Chondrocyte (in vitro differentiated cells): ENCODE measurements at regions not wholly inside any gene's neighbourhood (a gene's known extent, or its start where the extent isn't known, plus 50 kb on each side); places are given as distances from the start of the nearest gene placed in this dataset.

Source experiments
- DNase-seq: peaks from one replicate; pipeline ENCODE4 v3.0.0; 2021; ENCODE audit warnings: mixed read lengths, low spot score
- H3K27ac Mint-ChIP-seq: one replicate; pipeline ENCODE4 v1.8.0; 2021; ENCODE audit warnings: mild to moderate bottlenecking, moderate library complexity, mixed read lengths; ENCODE audit not compliant: unreplicated experiment
- H3K27me3 Mint-ChIP-seq: 2 replicates; pipeline ENCODE4 v1.8.0; 2021; ENCODE audit warnings: low read depth, mixed read lengths
- H3K36me3 Mint-ChIP-seq: 2 replicates; pipeline ENCODE4 v1.8.0; 2021; ENCODE audit warnings: low read depth, mixed read lengths
- H3K4me1 Mint-ChIP-seq: 2 replicates; pipeline ENCODE4 v1.8.0; 2021; ENCODE audit warnings: low read depth, mild to moderate bottlenecking, mixed read lengths
- H3K4me3 Mint-ChIP-seq: one replicate; pipeline ENCODE4 v1.8.0; 2021; ENCODE audit warnings: mild to moderate bottlenecking, moderate library complexity, mixed read lengths; ENCODE audit not compliant: unreplicated experiment
- H3K9me3 Mint-ChIP-seq: 2 replicates; pipeline ENCODE4 v1.8.0; 2021; ENCODE audit warnings: low read depth, mixed read lengths
- TF ChIP-seq, protein P1 (sequence below): fragments of 200-600 bp; sonication (generic); IDR thresholded peaks from 2 replicates; pipeline ENCODE4 v1.5.0; 2021; ENCODE audit warnings: antibody characterized with exemption, mild to moderate bottlenecking, moderate library complexity

DNA sequence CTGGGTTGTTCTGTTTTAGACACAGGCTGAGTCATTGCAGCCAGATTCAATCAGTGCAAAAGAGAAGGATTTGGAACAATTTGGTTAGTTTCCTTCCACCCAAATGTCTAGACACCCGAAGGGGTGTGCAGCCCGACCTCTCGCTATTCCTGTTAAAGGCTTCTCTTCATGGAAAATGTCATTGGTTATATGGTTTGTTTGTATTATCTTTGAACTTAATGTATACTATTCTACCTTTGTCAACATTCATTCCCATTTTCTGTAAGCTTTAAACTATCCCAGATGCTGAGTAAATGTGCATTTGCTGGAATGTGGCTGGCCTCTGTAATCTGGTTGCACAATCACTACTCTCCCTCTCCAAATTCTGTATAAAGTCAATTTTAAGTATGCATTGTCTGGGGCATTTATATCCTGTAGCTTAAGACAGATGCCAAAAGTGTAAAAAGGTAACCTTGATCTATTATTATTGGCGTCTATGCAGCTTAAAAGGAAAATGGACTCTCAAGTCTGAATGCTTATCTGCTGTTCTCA, 80.4 kb upstream of the RND3 start:
- Mint-ChIP-seq H3K27me3 (no peaks in the 10 kb centered on the region), H3K4me3 (no peak overlapping the region), H3K4me1 (peaks cover 29% of the 10 kb centered on the region), H3K9me3 (no peaks in the 10 kb centered on the region), H3K27ac (no peak overlapping the region), H3K36me3 (no peaks in the 10 kb centered on the region)
- DNase-seq: no peak
- TF ChIP-seq, protein P1, sequence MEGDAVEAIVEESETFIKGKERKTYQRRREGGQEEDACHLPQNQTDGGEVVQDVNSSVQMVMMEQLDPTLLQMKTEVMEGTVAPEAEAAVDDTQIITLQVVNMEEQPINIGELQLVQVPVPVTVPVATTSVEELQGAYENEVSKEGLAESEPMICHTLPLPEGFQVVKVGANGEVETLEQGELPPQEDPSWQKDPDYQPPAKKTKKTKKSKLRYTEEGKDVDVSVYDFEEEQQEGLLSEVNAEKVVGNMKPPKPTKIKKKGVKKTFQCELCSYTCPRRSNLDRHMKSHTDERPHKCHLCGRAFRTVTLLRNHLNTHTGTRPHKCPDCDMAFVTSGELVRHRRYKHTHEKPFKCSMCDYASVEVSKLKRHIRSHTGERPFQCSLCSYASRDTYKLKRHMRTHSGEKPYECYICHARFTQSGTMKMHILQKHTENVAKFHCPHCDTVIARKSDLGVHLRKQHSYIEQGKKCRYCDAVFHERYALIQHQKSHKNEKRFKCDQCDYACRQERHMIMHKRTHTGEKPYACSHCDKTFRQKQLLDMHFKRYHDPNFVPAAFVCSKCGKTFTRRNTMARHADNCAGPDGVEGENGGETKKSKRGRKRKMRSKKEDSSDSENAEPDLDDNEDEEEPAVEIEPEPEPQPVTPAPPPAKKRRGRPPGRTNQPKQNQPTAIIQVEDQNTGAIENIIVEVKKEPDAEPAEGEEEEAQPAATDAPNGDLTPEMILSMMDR: no peak

DNA sequence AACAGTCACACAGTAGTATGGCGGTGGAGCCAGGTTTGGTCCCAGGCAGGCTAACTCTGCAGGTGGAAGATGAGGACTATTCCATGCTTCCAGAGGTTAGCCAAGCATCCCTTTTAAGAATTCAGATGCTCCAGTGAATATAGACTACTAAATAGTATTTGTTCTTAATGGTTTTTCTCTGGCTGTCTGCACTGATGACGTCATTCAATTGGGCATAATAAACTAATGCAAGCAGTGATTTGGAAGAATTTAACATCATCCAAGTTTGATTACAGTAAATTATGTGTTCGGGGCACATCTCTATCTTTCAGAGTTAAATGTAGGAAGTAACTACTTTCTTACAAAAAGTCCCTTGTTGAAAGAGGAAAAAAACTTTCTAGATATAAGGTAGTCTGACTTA, 78.8 kb upstream of the RND3 start:
- no peak for DNase-seq
- TF ChIP-seq, protein P1: no peak
- Mint-ChIP-seq H3K9me3 (no peaks in the 10 kb centered on the region), H3K4me1 (peaks cover 27% of the 10 kb centered on the region), H3K36me3 (no peaks in the 10 kb centered on the region), H3K27me3 (no peaks in the 10 kb centered on the region), H3K27ac (no peak overlapping the region), H3K4me3 (no peak overlapping the region)

DNA sequence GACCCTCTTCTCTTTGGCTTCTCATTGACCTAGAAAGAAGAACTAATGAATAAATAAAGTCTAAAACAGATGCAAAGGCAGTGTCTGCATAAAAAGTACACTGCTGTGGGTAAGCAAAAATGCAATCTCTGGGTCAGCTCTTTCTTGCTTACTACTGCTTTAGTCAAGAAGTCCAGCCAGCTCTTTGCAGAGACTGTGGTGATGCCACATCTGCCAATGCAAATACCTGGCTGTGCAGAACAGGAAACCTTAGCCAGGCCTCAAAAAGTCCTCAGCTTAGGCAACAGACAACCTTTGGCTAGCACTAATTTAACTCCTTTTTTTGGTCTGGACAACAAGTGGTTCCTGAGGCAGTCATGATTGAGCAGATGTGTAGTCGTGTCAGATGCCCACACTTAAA, 73.6 kb upstream of the RND3 start:
- Mint-ChIP-seq H3K9me3 (no peaks in the 10 kb centered on the region), H3K36me3 (no peaks in the 10 kb centered on the region), H3K27ac (no peak overlapping the region), H3K4me3 (no peak overlapping the region), H3K4me1 (peaks cover 12% of the 10 kb centered on the region), H3K27me3 (no peaks in the 10 kb centered on the region)
- TF ChIP-seq, protein P1: no peak
- DNase-seq: no peak

DNA sequence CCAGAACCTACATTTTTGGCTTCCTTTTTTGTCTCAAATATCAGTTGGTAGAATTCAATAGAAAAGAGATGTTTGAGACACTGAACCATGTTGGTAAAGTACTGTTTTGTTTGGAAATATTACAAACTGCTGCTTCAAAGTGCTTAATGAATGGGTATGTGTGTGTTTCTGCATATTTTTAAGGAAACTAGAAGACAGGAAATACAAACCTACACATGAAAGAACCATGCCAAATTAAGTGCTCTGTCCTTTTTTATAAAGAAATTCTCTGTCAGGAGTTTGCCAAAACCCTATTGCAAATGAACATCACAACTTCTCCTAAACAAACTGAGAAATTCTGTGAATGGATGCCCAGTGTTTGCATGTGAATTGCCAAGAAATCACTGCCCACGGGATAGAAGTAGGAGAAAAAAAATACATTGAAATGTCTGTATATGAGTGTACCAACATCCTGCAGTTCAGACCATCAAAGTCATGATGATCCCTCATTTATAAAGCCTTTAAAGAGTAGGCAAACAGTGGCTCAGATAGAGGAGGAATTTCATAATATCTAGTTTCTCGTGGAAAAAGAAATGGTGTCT, 69.6 kb upstream of the RND3 start:
- no peak overlapping the region for H3K4me3 Mint-ChIP-seq
- no peaks in the 10 kb centered on the region for H3K27me3 Mint-ChIP-seq
- no peak overlapping the region for H3K27ac Mint-ChIP-seq
- H3K36me3 Mint-ChIP-seq: no peaks in the 10 kb centered on the region
- DNase-seq: no peak
- peaks cover 27% of the 10 kb centered on the region for H3K4me1 Mint-ChIP-seq
- TF ChIP-seq, protein P1: no peak
- H3K9me3 Mint-ChIP-seq: no peaks in the 10 kb centered on the region

DNA sequence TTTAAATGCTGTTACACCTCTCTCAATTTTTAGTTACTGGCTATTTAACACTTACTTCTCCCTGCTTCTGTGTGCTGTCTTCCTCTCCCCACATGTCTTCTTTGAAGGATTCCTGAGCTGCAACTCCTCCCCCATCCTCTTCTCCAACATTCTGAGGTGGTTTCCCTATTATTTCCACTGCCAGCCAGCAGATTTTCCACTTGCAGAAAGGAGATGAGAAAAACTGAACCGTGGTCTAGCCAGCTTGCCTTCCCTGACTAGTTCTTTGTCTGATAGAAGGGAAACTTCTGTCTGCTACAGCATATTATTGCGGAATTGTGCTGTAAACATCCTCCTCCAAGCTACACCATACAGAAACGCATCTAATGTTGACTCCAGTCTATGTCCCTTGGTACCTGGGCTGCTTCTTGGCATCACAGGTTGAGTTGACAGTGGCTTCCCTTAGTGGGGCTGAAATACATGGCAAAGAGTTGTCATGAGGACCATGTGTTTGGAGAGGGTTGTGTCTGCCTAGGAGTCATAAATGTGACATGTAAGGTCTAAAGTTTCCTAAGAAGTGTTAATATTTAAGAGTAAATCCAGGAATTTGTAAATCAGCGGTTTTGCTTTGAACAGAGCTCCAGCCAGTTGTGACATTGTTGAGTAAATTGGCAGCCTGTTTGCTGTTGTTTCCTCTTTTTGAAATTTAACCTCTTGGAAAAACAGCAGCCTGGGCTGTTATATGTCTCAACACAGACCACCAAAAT, 68.3 kb upstream of the RND3 start:
- DNase-seq: no peak
- no peaks in the 10 kb centered on the region for H3K27me3 Mint-ChIP-seq
- H3K36me3 Mint-ChIP-seq: no peaks in the 10 kb centered on the region
- H3K27ac Mint-ChIP-seq: no peak overlapping the region
- TF ChIP-seq, protein P1: no peak
- no peaks in the 10 kb centered on the region for H3K9me3 Mint-ChIP-seq
- no peak overlapping the region for H3K4me3 Mint-ChIP-seq
- H3K4me1 Mint-ChIP-seq: peaks cover 29% of the 10 kb centered on the region
